MV-4-11 (cell line): ENCODE measurements at regions not wholly inside any gene's neighbourhood (a gene's known extent, or its start where the extent isn't known, plus 50 kb on each side); places are given as distances from the start of the nearest gene placed in this dataset.
A peak's percentile ranks its signal among the peaks of the same experiment; 100 is the strongest.
"Not testable (repeated sequence)": the region's sequence is repeated elsewhere in the genome, so short reads cannot be mapped to it uniquely, and the experiment has no call there.

Experiments used
- DNase-seq: peaks from one replicate; lab custom pipeline; 2025; lab: John Stamatoyannopoulos, UW

GRCh38 chr10:3573498-3573897, 211.5 kb downstream of the KLF6 start:
- no peak for DNase-seq

DNA sequence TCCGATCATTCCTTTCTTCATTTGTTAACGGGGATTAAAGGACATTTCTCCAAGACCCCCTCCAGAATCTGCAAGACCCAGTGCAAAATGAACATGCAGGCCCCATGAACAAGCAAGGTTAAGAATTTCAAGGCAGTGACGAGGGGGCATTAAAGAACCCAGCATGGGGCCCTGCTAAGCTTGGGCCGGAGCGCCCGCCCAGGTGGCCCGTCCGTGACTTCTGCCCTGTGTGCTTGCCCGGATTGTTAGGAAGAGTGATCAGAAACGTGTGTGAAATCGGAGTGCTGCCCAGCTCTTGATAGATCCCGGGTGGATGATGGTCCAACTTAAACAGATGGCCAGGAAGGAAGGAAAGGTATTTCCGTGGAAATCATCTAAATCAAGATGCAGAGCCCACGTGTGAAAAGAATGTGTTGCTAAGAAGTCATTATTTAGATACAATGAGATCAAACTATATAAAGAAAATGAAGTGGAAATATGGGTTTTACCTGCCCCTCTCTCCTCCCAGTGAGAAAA, 213.6 kb downstream of the KLF6 start:
- DNase-seq: no peak

DNA sequence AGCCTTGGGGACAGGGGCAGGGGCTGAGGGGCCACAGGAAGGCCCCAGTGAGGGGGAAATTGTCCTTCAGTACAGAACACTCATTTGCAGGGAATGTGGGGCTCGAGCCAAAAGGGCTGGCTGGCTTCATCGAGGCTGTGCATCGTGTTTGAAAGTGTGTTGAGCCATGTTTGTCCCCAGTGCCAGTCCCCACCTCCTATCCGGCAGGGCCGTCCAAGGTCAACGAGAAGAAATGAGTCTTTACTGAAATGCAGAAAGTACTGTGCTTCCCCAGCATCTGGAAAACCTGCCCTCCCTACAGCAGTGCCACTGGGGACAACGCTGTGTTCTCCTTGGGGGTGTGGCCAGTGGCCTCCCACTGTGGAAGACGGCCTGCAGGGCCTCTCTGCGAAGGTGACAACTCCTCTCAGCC, 214.1 kb downstream of the KLF6 start:
- DNase-seq: no peak

DNA sequence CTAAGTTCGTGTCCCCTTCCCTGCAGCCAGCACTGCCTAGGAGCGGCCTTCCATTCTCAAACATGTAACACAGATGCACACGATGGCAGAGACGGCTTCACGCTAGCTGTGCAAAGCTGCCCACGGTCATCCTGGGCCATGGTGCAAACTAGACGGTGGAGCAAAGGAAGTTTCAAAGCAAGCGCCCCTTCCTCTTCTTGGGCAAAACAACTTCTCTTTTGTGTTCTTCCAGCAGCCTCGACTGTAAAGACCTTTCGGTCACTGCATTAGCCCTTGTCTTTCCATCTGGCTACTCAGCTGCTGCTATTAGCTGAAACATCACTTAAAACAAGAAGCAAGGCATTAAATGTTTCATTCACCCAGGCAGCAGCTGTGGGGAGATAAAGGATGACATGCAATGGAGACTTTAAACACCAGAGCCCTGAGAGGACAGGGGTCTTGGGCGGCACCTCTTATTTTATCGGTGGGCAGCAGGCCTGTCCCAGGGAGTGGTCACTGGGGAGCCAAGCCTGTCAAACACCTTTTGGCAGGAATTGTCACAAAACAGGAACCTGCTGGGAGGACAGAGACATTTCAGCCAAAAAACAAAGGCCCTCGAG, 214.8 kb downstream of the KLF6 start:
- peak; percentile 31 for DNase-seq

DNA sequence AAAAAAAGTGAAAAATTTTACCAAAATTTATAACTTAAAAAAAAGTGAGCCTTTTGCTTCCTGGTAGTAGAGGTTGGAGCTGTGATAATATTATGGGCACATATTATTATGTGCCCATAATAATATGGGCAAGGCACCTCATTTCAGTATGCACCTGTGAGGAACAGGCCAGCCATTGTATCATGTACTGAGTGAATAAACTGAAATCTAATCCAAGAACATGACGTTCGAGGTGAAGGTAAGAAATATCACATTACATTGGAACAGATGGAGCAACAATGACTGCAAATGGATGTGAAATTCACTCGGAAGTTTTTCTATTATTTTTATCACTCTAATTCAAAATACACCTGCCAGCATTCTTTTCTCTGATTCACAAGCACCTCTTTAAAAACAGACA, 216.0 kb downstream of the KLF6 start:
- no peak for DNase-seq

DNA sequence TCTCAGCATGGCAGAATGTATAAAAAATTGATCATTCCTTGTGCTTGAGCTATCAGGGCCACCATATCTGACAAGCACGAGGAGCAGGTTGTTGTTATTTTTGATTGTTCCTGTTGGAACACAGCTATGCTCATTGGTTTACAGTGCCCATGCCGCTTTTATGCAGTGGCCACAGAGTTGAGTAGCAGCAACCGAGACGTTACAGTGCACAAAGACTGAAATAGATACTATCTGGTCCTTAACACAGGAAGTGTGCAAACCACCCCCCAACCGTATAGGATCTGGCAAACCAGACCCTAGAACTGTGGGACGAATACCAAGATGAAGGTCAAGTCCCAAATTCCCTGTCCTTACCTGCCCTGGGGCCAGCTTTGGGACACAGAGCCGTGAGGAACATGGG, 216.6 kb downstream of the KLF6 start:
- DNase-seq: no peak

- no peak for DNase-seq
These were observed 217.6 kb downstream of the KLF6 start for GRCh38 chr10:3567291-3567963.

DNA sequence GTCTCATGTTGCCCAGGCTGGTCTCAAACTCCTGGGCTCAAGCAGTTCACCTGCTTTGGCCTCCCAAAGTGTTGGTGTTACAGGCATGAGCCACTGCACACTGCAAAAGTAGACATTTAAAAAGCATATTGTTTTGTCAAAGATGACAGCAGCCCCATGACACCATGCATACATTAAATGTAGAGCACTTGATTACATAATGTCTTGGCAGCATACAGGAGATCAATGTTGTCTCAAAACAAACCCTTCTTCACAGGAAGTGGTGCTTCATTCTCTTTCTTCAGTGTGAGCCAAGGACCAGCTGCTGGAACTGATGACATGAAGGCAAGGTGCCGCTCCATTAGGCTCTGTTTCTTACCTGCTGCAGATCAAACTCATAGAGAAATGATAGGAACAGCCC, 218.4 kb downstream of the KLF6 start:
- DNase-seq: no peak

GRCh38 chr10:3564346-3565002, 220.5 kb downstream of the KLF6 start:
- DNase-seq: no peak

GRCh38 chr10:3563298-3563697, 221.7 kb downstream of the KLF6 start:
- DNase-seq: no peak

GRCh38 chr10:3560628-3561027, 224.4 kb downstream of the KLF6 start:
- DNase-seq: not testable (repeated sequence)

DNA sequence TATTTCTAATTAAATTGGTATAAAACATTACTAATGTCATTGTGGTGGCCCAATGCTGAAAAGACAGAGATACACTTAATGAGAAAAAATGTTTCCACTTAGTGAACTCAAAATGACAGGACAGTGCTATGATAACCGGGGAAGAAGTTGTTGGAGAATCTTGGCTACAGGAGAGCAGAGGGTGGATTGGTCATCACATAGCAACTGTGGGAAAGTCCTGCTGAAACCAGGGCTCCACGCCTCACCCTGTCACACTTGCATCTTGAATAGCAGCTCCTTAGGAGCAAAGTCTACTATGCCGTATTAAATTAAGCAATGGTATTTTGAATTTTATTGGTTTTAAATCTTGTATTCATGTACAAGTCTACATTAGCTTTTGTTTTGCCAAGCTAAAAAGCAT, 225.5 kb downstream of the KLF6 start:
- DNase-seq: no peak

- no peak for DNase-seq
These were observed 226.0 kb downstream of the KLF6 start for GRCh38 chr10:3559011-3559410.

- DNase-seq: not testable (repeated sequence)
These were observed 228.6 kb downstream of the KLF6 start for GRCh38 chr10:3556191-3557017.

DNA sequence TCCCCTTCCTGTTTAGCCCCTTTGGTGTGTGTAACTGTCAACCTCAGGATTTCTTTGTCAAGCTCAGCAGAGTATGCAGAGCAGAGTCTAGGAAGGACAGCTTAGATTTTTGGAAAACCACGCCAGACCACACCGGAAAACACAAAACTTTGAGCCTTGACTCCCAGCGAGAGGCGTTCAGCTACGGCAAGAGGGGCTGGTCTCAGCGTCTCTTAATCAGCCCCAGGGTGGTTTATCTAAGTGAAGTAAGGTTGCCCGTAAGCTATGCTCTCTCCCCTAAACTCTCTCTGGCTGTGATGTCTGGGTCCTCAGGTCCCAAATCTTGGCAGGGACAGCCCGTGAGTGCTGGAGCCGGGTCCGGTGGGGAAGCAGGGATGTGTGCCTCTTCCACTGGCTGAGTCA, 230.9 kb downstream of the KLF6 start:
- peak; percentile 10 for DNase-seq

- DNase-seq: no peak
These were observed 232.7 kb downstream of the KLF6 start for GRCh38 chr10:3552281-3552680.

- DNase-seq: no peak
These were observed 233.2 kb downstream of the KLF6 start for GRCh38 chr10:3551761-3552160.

DNA sequence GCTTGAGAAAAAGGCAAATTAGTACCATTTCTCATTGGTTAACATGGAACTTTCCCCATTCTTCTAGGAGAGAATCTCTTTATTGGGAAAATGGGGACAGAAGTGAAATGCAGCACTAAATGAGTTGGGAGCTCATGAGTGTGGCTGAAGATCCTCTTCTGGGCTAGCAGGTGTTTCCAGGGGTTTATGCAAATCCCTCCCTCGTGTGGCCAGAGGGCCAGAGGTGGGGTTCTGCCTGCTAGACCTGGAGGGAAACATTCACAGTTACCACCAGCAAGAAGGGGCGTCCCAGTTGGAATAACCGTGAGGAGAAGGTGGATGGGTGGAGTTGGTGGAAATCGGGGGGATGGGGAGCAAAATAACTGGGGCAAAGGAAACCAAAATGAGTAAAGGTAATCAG, 235.9 kb downstream of the KLF6 start:
- no peak for DNase-seq

- DNase-seq: no peak
These were observed 236.3 kb downstream of the KLF6 start for GRCh38 chr10:3548702-3549101.

DNA sequence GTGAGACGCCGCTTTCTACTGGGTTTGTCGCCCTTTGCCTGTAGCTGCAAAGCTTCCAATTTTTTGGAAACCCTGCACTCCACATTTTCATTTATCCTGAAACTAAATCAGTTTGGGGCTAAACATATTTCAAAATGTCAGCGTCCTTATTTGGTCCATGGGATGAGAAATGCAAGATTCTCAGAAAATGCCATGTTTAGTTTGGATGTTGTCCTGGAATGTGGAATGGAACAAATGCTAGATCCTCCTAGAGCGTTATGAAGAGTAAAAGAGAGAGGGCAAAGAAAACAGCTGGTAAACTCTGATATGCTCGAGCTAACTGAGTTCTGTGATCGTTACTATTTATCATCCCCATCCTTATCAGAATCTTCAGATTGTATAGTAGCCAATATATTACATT, 236.9 kb downstream of the KLF6 start:
- DNase-seq: no peak

DNA sequence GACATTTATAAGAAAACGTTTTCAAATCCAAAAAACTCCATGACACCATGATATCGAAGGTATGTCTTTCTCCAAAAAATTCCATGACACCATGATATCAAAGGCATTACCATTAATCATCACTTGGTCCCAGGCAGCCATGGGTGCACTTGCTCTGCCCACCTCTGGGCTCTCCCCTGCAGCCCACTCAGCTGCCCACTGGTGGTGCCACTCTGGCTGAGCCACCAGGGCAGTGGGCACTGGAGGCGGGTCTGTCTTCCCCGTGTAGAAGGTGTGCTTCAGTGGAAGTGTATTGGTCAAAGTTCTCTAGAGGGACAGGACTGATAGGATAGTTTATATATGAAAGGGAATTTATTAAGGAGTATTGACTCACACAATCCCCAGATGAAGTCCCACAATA, 240.4 kb downstream of the KLF6 start:
- no peak for DNase-seq

GRCh38 chr10:3542185-3542611, 242.8 kb downstream of the KLF6 start:
- no peak for DNase-seq
